ENCODE measurements at regions not wholly inside any gene's neighbourhood (a gene's known extent, or its start where the extent isn't known, plus 50 kb on each side); places are given as distances from the start of the nearest gene placed in this dataset.

DNA sequence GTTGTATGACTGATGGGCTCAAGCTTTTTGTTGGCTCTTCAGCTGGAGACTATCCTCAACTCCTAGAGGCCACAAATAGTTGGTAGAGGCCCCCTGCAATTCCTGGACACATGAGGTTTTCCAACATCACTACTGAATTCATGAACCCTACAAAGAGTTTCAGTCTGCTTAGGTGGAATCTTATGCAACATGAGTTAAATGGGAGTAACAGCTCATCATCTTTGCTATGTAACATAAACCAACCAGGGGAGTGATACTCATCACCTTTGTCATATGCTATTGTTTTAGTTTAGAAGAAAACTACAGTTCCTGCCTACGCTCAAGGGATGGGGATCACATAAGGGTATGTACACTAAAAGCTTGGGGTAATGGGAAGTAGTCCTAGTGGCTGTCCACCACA lies 729.4 kb downstream of the SORCS1 start:
- TF ChIP-seq, protein P1, sequence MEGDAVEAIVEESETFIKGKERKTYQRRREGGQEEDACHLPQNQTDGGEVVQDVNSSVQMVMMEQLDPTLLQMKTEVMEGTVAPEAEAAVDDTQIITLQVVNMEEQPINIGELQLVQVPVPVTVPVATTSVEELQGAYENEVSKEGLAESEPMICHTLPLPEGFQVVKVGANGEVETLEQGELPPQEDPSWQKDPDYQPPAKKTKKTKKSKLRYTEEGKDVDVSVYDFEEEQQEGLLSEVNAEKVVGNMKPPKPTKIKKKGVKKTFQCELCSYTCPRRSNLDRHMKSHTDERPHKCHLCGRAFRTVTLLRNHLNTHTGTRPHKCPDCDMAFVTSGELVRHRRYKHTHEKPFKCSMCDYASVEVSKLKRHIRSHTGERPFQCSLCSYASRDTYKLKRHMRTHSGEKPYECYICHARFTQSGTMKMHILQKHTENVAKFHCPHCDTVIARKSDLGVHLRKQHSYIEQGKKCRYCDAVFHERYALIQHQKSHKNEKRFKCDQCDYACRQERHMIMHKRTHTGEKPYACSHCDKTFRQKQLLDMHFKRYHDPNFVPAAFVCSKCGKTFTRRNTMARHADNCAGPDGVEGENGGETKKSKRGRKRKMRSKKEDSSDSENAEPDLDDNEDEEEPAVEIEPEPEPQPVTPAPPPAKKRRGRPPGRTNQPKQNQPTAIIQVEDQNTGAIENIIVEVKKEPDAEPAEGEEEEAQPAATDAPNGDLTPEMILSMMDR (IDR thresholded peaks at IDR 0.05 in 8 of 11, conservative IDR thresholded peaks at IDR 0.05 in 3 of 11): no peak
- no peak for TF ChIP-seq POLR2A (IDR thresholded peaks at IDR 0.05)

Data from spleen (tissue), 7 donors.